Gastrocnemius medialis (tissue), 4 donors: ENCODE measurements at regions not wholly inside any gene's neighbourhood (a gene's known extent, or its start where the extent isn't known, plus 50 kb on each side); places are given as distances from the start of the nearest gene placed in this dataset.
"Not testable (repeated sequence)": the region's sequence is repeated elsewhere in the genome, so short reads cannot be mapped to it uniquely, and the experiment has no call there.

Experiments
- CTCF ChIP-seq, 5 experiments: fragments of 450-650 bp in 3 of 5; fragments of 200-600 bp in 2 of 5; sonication (generic) in 2 of 5; IDR thresholded peaks in 4 of 5; conservative IDR thresholded peaks in 1 of 5; 1 replicate in 4 of 5; 2 replicates in 1 of 5; pipeline ENCODE4 v1.5.1; 2016 to 2019; ENCODE audit warnings: antibody characterized with exemption in 5 of 5, mild to moderate bottlenecking in 3 of 5, moderate library complexity in 3 of 5
- POLR2A ChIP-seq, 2 donors: fragments of 450-650 bp; IDR thresholded peaks; one replicate each; pipeline ENCODE4 v1.6.1; 2017; ENCODE audit warnings: antibody characterized with exemption in 2 of 2, mild to moderate bottlenecking in 2 of 2, moderate library complexity in 2 of 2

- not testable (repeated sequence) for TF ChIP-seq POLR2A (IDR thresholded peaks at IDR 0.05); CTCF (IDR thresholded peaks at IDR 0.05 in 4 of 5, conservative IDR thresholded peaks at IDR 0.05 in 1 of 5)
Measured at GRCh38 chr7:9552431-9552830, 1119.0 kb downstream of the NXPH1 start.
